ENCODE measurements at regions not wholly inside any gene's neighbourhood (a gene's known extent, or its start where the extent isn't known, plus 50 kb on each side); places are given as distances from the start of the nearest gene placed in this dataset.

GRCh38 chr6:99668036-99668705, 61.5 kb downstream of the PRDM13 start:
- DNase-seq (ENCODE audit: low read depth in 1 of 2, low spot score in 2 of 2) (no peak), FAIRE-seq (no peak)
- Histone ChIP-seq H2BK120ac (replicated peaks; ENCODE audit: low read depth, low read length) (no peak overlapping the region), H3K4me2 (ENCODE audit: insufficient read depth in 1 of 2, low read depth in 2 of 2, low read length in 2 of 2) (no peak overlapping the region), H3K27me3 (replicated peaks in 1 of 4; ENCODE audit: control insufficient read depth in 3 of 4, extremely low read depth in 1 of 4, insufficient read depth in 3 of 4, low read length in 3 of 4) (no peaks in the 10 kb centered on the region), H2AK5ac (ENCODE audit: low read depth, low read length) (no peak overlapping the region), H2BK15ac (ENCODE audit: low read length) (no peak overlapping the region), H2AFZ (ENCODE audit: low read length) (no peak overlapping the region), H3K27ac (ENCODE audit: low read depth, low read length) (no peak overlapping the region), H3K4me3 (ENCODE audit: extremely low read depth in 1 of 4, insufficient read depth in 2 of 4, low read depth in 3 of 4, low read length in 4 of 4) (no peak overlapping the region), H3K4ac (replicated peaks; ENCODE audit: insufficient read length, low read depth, low read length) (no peak overlapping the region), H3K56ac (replicated peaks; ENCODE audit: insufficient read length, low read depth, low read length) (no peak overlapping the region), H3K4me1 (replicated peaks in 1 of 4; ENCODE audit: control insufficient read depth in 3 of 4, insufficient read depth in 4 of 4, low read length in 3 of 4) (peaks cover 0 to 7% (median under 1%) of the 10 kb centered on the region in 4 experiments; a peak in 5 of 7 replicates), H4K5ac (ENCODE audit: insufficient read length, low read depth, low read length) (no peak overlapping the region), H4K20me1 (replicated peaks in 1 of 2; ENCODE audit: control insufficient read depth in 1 of 2, insufficient read depth in 2 of 2, low read length in 2 of 2) (no peaks in the 10 kb centered on the region), H3K18ac (ENCODE audit: extremely low read depth, low read length) (no peak overlapping the region), H3K14ac (ENCODE audit: insufficient read length) (no peak overlapping the region), H2BK20ac (ENCODE audit: low read length) (no peak overlapping the region), H3K79me2 (ENCODE audit: control insufficient read depth in 1 of 2, insufficient read depth in 2 of 2, low read length in 2 of 2) (no peaks in the 10 kb centered on the region), H3K79me1 (ENCODE audit: low read depth, low read length) (no peaks in the 10 kb centered on the region), H2BK12ac (ENCODE audit: low read depth, low read length) (no peak overlapping the region), H3K23ac (ENCODE audit: insufficient read length) (no peak overlapping the region), H4K91ac (replicated peaks; ENCODE audit: insufficient read length, low read length) (no peak overlapping the region), H4K8ac (ENCODE audit: extremely low read depth, insufficient read depth, low read length) (no peak overlapping the region), H2BK5ac (ENCODE audit: low read depth, low read length) (no peak overlapping the region), H3K36me3 (ENCODE audit: control insufficient read depth in 2 of 4, insufficient read depth in 4 of 4, low read length in 3 of 4) (no peaks in the 10 kb centered on the region), H3K23me2 (ENCODE audit: low read depth, low read length) (no peaks in the 10 kb centered on the region; the same call in 1 of the 2 replicates), H3K9ac (replicated peaks in 1 of 4; ENCODE audit: extremely low read depth in 1 of 4, low read depth in 3 of 4, low read length in 3 of 4) (no peak overlapping the region), H3K9me3 (ENCODE audit: insufficient read depth in 2 of 2, low read depth in 1 of 2, low read length in 1 of 2) (no peaks in the 10 kb centered on the region)
- CTCF ChIA-PET (ENCODE audit: partially characterized antibody), result interaction anchor here (0.7 kb wide), 1 partner anchor 199 kb away, joined by 3 read pairs; no protein-coding TSS in a partner anchor
- no peak for TF ChIP-seq E2F6 (IDR thresholded peaks at IDR 0.05)
- TF ChIP-seq HDAC2 (IDR thresholded peaks at IDR 0.05; ENCODE audit: borderline replicate concordance in 1 of 2, low read depth in 2 of 2, low read length in 2 of 2), result no peak
- TF ChIP-seq BACH1 (IDR thresholded peaks at IDR 0.05; ENCODE audit: low read length), result no peak
- TF ChIP-seq POLR2AphosphoS5 (IDR thresholded peaks at IDR 0.05; ENCODE audit: low read depth, low read length), result no peak
- no peak for TF ChIP-seq KDM5A (IDR thresholded peaks at IDR 0.05; ENCODE audit: low read length)
- no peak for TF ChIP-seq KDM4A (IDR thresholded peaks at IDR 0.05; ENCODE audit: low read depth, low read length, severe bottlenecking)
- POLR2A ChIA-PET (ENCODE audit: partially characterized antibody), result no interaction called here
- 83% methylated on average over 5 of the region's 5 CpGs; no CpG with 5 or more reads in 1 of the 2 experiments for WGBS, 2 experiments (ENCODE audit: extremely low coverage in 1 of 2, insufficient coverage in 1 of 2, insufficient read length in 1 of 2, insufficient replicate concordance in 2 of 2, low coverage in 1 of 2, low lambda C conversion rate in 2 of 2, missing lambda C conversion rate in 1 of 2)

All from H1 (cell line).